ENCODE measurements at regions not wholly inside any gene's neighbourhood (a gene's known extent, or its start where the extent isn't known, plus 50 kb on each side); places are given as distances from the start of the nearest gene placed in this dataset.

DNA sequence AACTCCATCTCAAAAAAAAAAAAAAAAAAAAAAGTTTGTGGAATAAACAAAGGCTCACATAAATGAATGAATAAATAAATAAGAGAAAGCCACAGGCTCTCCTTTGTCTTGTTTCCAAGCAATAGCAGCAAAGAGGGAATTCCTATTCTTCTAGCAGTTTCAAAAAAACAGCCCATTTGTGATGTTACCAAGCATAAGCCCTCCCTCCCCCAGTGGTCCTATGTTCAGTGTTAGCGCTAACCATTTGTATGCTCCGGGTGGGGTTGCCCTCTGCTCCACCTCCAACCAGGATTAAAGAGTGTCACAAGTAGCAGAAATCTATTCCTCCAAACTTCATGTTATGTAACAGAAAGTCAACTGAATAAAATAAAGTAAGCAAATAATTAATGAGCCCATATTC lies 1215.0 kb upstream of the TENM4 start:
- TF ChIP-seq POLR2A (IDR thresholded peaks at IDR 0.05; ENCODE audit: low read depth, low read length) (no peak), POLR2AphosphoS5 (IDR thresholded peaks at IDR 0.05; ENCODE audit: low read depth, low read length) (no peak)

Measured in GM12892 (cell line).